Activated CD4-positive, alpha-beta T cell treated with anti-CD3 and anti-CD28 coated beads, Interleukin-2, amount 50 U/mL, for 24 hours (primary cell): ENCODE measurements at regions not wholly inside any gene's neighbourhood (a gene's known extent, or its start where the extent isn't known, plus 50 kb on each side); places are given as distances from the start of the nearest gene placed in this dataset.
"Not testable (repeated sequence)": the region's sequence is repeated elsewhere in the genome, so short reads cannot be mapped to it uniquely, and the experiment has no call there.

ENCODE experiments used
- DNase-seq, 2 donors: peaks; one replicate each; pipeline ENCODE4 v3.0.0-alpha.2; 2020; ENCODE audit warnings: low read depth in 1 of 2, low spot score in 1 of 2

DNA sequence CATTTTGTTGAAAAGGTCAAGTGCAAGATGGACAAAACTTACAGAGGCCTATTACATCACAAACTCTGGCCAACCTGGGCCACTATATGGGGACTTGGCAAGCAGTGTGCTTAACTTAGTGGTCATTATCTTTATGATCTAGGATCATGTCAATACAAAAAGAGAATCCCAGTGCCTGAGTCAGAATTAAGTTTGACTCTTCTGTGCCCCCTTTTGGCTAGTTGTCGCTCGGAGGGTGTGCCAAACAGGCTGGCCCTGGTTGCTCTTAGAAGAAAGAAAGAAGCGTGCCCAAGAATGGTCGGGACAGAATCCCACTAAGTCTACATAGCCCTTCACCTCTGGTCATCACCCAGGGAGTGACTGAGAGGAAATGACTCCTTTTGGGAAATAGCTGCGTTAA, 100.1 kb downstream of the EIF4E start:
- DNase-seq = peak in 1 of 2 donors; percentile 11

GRCh38 chr4:98827661-98828060, 101.3 kb downstream of the EIF4E start:
- DNase-seq = no peak

DNA sequence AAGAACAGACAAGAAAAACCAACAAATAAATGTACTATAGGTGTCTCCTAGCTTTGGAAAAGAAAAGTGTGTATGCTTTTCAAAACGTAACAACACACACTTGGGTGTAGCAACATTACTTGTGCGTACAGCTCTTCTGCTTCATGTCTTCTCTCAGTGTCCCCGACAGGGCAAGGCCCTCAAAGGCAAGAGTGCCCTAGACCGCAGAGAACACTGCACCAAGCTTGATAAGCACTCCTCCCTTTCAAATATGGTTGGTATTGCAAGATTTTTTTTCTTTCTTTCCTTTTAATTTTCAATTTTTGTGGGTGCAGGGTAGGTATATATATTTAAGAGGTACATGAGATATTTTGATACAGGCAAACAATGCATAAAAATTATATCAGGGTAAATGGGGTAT, 106.8 kb downstream of the EIF4E start:
- DNase-seq = no peak

GRCh38 chr4:98818116-98818515, 110.8 kb downstream of the EIF4E start:
- DNase-seq = not testable (repeated sequence)

DNA sequence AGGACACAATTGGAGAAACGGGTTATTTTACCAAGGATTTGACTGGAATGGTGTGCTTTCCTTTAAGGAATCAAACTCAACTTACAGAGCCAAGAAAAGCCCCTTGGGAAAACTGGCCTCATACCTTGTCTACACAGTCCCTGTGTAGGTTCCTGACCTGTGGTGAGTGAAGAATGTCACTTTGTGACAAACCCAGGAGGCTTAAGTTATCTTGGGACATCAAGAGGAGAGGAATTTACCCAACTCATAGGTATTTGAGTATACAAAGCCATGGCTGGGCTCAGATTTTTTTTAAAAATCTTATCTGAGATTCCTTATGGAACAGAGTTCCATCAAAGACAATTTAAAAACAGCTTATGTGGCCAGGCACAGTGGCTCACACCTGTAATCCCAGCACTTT, 112.1 kb downstream of the EIF4E start:
- DNase-seq = no peak

- no peak for DNase-seq
These were observed 112.5 kb downstream of the EIF4E start for GRCh38 chr4:98816386-98816785.

DNA sequence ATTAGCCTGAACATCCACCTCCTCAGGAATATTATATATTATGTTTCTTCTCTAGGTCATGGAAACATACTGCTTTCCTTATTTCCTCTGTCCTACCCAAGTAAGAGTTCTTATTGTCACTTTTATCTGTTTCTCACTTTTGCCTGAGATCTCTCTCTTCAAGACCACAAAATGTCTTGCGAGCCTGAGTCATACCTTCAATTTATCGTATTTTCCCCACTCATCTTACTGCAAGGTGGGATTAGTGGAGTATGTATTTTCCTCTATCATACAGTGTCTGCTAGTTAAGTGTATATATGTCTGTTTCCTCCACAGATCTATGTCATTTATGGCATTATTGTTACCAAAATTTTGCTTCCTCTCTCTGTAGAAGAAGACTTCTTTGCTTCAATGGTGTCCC, 124.5 kb downstream of the EIF4E start:
- no peak for DNase-seq

DNA sequence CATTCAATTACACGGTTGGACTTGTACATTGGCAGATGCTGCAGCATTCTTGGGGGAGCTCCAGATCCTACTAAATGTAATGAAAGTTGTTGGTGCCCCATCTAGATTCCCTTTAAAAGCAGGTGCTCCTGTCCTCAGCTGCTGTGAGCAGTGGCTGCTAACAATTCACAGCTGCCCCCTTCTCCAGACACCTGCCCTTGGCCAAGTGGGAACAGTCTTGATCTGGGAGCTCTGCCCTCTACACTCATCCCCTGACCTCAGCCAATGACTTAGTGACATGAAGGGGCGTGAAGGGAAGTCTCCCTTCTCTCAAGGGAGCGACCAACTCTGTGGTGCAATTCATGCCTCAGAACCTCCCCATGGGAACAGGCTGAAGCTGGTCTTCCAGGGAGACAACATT, 125.7 kb downstream of the EIF4E start:
- DNase-seq = no peak

GRCh38 chr4:98802770-98803198, 126.1 kb downstream of the EIF4E start:
- DNase-seq = no peak

DNA sequence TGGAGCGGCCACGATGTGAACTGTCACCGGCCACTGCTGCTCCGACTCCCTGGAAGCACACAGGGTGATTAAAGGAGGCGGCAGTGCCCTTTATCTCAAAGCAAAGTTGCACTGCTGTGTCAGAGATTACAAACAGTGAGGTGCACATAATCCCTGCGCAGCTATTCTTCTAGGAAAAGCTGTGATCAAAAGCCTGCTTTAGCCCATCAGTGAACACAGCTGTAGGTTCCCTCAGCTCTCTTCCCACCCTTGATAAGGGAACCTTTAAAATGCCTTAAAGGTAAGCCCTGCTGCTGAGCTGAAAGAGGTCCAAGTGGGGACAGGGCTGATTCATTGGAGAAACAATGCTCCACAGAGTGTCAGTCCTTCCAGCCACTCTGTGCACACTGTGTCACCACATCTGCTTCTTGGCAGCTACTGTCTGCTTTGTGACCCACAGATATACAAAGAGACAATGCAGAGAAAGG, 127.6 kb downstream of the EIF4E start:
- no peak for DNase-seq

DNA sequence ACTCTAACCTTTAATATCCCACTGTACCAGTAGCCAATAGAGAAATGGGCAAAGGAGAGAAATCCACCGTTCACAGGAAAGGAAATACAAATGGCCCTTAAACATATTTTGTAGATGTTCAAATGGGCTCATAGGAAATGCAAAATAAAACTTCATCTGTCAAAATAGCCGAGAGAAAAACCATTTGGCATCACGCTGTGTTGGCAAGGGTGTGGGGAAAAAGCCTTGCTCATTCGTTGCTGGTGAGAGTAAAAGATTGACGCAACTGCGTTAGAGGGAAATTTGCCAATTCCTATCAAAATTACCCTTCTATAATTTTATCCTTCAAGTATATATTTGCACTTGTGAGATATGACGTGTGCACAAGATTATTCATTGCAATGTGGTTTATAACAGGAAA, 131.9 kb downstream of the EIF4E start:
- DNase-seq = no peak

DNA sequence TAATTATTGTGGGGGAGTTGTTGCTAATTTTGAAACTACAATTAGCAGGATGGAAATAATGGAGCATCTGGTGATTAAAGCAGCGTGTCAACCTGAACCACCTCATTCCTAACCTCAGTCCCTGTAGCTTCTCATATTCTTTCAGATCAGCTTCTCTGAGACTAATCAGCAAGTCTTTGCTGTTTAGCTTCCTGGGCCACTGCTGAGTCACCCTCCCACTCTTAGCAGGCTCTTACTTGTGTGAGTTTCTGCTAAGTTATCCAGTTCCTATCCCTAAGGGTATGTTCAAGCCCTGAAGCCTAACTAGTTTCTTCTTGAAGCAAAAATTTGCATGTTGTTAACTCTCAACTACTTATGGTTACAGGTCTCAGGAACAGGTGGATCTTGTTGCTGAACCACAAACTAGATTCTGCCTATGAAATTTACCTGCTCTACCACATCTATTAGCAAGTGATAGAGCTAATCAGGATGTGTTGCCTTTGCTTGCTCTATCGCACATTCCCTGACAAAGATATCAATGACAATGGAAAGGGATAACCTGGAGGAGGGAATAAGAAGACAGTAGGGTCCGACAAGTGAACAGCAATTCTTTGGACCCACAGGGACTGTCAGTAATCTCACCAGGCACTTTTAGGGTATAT, 134.2 kb downstream of the EIF4E start:
- DNase-seq = peak in 1 of 2 donors; percentile 62

DNA sequence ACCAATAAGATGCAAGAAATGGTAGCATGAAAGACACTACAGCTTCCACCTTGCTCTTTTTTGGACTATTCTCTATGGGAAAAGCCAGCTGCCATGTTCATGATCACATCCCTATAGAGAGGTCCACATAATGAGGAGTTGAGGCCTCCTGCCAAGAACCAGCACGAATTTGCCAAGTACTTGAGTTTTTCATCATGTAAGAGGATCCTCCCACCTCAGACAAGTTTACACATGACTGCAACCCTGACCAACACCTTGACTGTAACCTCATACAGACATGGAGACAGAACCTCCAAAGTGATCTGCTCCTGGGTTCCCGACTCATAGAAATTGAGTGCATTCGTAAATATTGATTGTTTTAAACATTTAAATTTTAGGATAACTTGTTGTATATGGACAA, 135.2 kb upstream of the TSPAN5 start:
- no peak for DNase-seq

GRCh38 chr4:98786866-98787265, 128.5 kb upstream of the TSPAN5 start:
- DNase-seq = no peak

DNA sequence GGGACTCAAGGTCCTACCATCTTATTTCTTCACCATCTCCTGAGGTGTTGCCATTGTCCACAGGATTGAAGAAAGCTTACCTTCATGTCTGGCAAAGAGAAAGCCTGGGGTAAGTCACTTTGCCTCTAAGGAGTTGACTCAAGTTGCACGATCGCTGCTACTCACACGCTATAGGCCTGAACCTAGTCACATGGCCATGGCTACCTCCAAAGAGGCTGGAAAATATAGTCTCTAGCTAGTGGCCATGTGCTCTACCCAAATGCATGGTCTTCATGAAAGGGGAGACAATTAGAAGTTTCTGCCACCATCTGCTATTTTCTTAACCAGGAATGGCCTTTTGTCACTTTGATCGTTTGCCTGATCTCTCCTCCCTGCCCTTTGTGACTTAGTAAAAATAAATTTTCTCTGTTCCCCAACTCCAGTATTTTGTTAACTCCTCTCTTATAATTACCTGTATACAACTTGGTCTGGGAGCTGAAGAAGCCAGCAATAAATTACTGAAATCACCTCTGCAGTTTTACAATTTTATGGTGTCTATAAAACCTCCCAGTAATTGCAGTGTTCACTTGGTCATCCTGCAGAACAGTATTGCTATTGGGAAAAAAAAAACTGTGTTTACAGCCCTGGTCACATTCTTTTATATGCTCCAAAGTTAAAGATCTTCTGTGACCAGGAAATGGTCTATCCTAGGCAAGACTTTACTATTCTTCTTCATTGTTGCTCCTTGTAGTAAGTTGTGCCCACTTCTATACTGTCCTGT, 126.7 kb upstream of the TSPAN5 start:
- no peak for DNase-seq

DNA sequence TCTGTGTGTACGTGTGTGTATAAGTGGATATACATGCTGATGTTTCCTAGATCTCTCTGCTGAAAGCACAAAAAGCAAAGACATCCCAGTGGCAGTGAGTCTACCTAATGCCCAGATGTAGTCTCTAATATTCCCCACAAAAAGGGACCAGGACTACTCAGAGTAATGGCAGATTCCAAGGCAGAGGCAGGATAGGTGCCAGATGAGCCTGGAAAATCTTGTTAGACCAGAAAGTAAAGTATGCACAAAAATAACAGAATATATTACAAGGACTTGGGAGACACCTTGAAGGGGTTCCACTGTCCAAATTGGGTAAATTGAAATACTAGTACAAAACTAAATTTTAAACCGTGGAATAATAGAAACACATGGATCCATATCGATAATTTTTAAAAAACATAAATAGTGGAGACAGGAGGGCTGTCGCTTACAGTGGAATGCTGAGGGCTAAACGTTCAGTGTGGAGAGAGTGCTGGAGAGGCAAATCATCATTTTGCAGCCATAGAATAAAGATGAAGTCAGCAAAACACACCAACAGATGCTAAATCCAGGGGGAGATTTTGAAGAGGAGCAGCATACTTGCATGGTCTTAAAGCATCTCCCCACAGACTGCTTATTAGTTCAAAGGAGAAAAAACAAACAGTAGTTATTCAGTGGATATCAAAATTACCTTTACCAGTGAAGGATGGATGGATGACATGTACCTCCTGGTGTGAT, 123.4 kb upstream of the TSPAN5 start:
- DNase-seq = no peak

- no peak for DNase-seq
These were observed 122.5 kb upstream of the TSPAN5 start for GRCh38 chr4:98780926-98781325.

GRCh38 chr4:98779088-98779487, 120.7 kb upstream of the TSPAN5 start:
- no peak for DNase-seq

DNA sequence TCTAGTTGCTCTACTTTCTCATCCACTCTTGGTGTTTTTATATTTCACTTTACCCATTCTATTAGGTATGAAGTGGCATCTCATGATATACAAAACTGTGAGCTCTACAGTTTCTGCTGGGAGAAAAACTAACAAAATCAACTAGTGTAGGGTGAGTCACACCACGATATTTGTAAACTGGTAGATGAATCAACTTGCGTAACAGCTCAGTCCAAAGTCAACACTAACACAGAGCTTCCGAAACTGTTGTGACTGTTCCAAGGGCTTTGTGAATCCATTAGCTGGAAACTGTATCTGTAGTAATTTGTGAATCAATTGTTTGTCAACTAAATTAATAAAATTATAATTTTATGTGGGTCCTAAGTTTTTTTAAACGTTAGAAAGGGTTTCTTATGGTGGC, 119.8 kb upstream of the TSPAN5 start:
- DNase-seq = no peak

- no peak for DNase-seq
These were observed 117.3 kb upstream of the TSPAN5 start for GRCh38 chr4:98775672-98776071.

GRCh38 chr4:98773638-98774037, 115.2 kb upstream of the TSPAN5 start:
- DNase-seq = no peak

GRCh38 chr4:98771959-98772632, 113.7 kb upstream of the TSPAN5 start:
- no peak for DNase-seq
